Activated CD4-positive, alpha-beta T cell treated with anti-CD3 and anti-CD28 coated beads for 24 hours (primary cell): ENCODE measurements at regions not wholly inside any gene's neighbourhood (a gene's known extent, or its start where the extent isn't known, plus 50 kb on each side); places are given as distances from the start of the nearest gene placed in this dataset.

Experiments used
- DNase-seq, 2 donors: peaks; one replicate each; pipeline ENCODE4 v3.0.0-alpha.2; 2020; ENCODE audit warnings: low read depth in 2 of 2

DNA sequence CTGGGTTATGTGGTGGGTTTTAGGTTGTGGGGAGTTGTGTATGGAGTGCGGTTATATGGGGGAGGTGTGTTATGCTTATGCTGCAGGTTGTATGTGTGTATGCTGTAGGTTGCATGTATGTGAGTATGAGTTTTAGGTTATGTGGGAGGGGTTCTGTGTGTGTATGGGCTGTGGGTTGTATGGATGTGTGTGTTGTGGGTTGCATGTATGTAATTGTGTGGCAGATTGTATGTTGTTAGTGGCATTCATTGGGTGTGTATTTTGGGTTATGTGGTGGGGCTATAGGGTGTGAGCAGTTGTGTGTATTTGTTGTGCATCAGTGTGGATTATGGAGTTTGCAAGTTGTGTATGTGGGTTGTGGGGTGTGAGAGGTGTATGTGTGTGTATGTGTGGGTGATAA, 277.4 kb downstream of the NPIPA8 start:
- DNase-seq, result no peak

- DNase-seq, result no peak
These were observed 281.1 kb downstream of the NPIPA8 start for GRCh38 chr16:18055411-18055916.

- no peak for DNase-seq
These were observed 285.8 kb downstream of the NPIPA8 start for GRCh38 chr16:18050777-18051176.

DNA sequence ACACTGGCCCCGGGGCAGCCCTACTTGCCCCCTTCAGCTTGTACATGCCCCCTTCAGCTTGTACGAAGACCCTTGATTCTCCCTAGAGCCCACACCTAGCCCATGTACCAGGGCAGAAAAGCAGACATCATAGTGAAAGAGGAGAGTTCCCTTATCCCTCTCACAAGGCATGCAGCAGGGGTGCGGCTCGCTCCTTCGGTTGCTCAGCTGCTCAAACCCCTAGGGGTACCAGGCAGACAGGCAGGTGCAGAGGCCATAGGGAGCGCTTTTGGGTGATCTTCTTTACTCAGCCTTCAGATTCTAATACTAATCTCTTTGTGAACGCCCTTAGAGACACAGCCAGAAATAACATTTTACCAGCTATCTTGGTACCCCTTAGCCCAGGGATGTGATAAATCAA, 286.3 kb downstream of the NPIPA8 start:
- DNase-seq, result no peak

DNA sequence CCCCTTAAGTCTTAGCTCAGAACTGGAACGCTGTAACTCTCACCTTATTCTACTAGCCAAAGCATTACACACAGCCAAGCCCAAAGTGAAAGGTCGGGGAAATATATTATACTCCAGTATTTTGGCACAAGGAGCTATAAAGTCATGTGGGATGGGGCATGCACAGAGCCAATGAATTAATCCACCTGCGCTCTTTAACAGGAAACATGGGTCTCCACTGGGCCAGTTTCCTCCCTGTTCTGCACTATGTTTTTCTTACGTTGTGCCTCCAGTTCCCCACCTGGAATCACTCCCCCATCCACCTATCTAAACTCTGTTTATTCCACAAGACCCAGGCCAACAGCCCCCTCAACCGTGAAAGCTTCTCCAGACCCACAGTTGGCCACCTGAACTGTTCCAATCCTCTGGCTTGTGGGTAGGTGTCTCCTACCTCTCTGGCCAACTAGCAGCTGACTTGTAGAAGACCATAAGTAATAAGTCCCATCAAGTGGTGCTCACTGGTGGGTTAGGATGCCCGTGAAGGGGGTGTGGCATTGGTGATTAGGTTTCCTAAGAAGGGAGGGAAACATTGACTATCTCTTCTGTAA, 286.9 kb downstream of the NPIPA8 start:
- no peak for DNase-seq

DNA sequence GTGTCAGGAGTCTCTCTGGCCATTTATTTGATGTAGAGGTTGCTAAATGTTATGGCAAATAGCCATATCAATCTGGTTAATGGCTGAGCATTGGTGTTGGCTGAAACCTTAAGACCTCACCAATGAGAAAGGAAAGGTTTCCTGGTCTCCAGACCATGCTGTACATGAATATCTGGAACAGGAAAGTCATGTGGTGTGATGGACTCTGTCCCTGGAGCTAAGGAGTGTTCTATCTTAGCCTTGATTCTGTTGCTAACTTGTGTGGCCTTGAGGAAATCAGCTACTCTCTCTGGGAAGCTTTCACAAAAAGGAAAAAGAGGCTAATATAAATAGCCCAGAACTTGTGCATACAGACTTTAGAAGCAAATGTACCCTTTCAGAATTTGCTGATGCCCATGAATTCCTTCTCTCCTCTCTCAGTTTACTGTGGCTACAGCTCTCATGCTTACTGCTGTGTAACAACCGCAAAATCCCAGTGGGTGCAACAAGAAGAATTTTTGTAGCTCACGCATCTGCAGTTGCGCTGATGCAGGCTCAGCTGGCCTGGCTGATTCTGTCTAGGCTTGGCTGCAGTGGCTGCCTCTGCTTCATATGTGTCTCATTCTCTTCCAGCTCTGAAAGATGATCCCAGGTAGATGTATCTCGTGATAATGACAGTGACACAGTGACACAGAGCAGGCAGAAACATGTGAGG, 287.5 kb downstream of the NPIPA8 start:
- no peak for DNase-seq

DNA sequence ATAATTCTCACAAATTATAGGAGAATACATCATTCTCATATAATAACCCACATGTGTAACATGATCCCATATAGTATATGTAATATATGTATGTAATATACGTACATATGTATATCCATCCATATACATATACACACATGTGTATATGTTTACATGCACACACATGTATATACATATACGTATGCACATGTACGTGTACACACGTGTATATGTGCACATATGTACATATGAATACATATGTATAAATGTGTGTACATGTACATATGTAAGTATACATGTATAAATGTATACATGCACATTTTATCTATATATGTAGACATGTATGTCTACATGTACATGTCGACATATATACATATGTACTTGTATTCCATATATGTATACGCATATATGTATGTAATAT, 288.8 kb downstream of the NPIPA8 start:
- no peak for DNase-seq

DNA sequence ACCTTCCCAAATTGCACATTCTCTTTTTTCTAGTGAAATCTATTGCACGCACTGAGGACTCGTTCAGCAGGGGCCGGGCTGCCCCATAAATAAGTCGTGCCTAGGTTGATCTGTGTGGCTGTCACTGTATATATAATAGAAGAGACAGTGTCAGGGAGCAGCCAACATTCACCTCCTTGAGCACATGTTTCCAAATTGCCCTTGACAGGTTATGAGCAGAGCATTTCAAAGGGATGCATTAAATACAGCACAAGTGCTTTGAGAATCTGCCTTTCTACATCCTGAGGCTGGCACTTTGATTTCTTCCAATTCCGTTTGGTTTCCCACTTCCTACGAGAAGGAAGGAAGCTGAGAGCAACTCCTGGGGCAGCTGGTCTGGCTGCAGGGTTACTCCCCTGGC, 291.2 kb downstream of the NPIPA8 start:
- no peak for DNase-seq

GRCh38 chr16:18041864-18042834, 294.4 kb downstream of the NPIPA8 start:
- no peak for DNase-seq

- no peak for DNase-seq
These were observed 296.6 kb downstream of the NPIPA8 start for GRCh38 chr16:18039931-18040330.

- DNase-seq, result no peak
These were observed 299.5 kb downstream of the NPIPA8 start for GRCh38 chr16:18037051-18037450.

GRCh38 chr16:18024611-18025010, 311.9 kb downstream of the NPIPA8 start:
- DNase-seq, result no peak

DNA sequence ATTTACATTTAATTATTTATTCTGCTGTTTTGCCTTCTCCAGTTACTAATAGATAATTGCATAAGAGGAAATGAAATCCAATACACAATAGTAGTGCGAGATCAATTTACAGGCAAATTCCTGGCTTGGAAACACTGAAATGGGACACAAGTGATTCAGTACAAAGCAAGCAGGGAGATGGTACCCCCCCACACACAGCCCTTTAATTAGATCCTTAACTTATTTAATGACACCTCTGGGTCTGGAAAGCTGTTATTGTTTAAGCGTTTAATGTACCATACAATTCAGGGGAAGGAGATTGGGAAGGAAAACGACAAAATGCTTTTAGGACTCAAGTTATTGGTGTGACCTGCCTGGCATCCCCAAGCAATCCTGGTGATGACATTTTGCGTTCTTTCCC, 318.2 kb downstream of the NPIPA8 start:
- no peak for DNase-seq

- no peak for DNase-seq
These were observed 322.7 kb downstream of the NPIPA8 start for GRCh38 chr16:18013863-18014262.

GRCh38 chr16:18008356-18008755, 328.2 kb downstream of the NPIPA8 start:
- no peak for DNase-seq

DNA sequence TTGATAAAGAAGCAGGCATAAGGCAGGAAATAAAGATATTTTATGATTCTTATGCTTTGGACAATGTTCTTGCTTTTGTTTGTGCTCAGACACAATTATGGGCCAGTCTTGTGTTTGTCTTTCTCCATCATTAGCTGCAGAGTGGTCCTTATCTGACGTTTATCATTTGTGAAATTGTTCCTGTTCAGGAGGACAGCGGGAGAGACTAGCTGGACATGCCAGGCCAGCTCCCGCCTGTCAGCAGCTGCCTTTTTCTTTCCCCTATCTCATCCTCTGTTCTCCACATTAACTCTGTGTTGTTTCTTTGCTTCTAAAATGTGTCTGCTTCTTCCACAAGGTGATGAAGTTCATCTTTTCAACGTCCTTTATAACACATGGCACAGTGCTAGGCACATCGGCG, 333.5 kb downstream of the NPIPA8 start:
- DNase-seq, result no peak

GRCh38 chr16:17998996-17999395, 337.5 kb downstream of the NPIPA8 start:
- no peak for DNase-seq

DNA sequence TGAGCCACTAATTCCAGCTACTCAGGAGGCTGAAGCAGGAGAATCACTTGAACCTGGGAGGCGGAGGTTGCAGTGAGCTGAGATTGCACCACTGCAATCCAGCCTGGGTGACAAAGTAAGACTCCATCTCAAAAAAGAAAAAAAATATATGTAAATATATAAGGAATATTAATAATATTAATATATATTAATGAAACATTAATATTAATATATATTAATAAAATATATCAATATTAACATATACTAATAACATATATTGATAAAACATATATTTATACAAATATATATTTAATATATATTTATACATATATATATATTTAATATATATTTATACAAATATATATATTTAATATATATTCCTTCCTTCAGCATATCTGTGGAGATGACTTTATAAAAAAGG, 338.0 kb downstream of the NPIPA8 start:
- DNase-seq, result no peak

GRCh38 chr16:17994027-17994426, 342.5 kb downstream of the NPIPA8 start:
- no peak for DNase-seq

DNA sequence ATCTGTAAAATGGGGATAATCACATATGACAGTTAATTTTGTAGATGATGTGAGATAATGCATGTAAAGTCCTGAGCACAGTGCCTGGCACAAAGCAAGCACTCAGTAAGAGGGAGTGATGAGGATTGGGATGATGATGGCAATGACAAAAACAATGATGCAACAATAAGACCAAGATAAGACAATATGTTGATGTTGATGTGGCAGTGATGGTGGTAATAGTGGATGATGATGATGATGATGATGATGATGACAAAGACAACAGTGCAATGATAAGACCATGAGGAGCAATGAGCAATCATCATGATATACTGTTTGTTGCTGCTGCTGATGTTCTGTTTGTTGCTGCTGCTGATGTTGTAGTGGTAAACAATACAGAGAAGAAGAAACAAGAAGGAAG, 344.1 kb downstream of the NPIPA8 start:
- DNase-seq, result no peak

- DNase-seq, result no peak
These were observed 347.3 kb downstream of the NPIPA8 start for GRCh38 chr16:17989255-17989654.

- DNase-seq, result no peak
These were observed 347.7 kb downstream of the NPIPA8 start for GRCh38 chr16:17988839-17989238.

DNA sequence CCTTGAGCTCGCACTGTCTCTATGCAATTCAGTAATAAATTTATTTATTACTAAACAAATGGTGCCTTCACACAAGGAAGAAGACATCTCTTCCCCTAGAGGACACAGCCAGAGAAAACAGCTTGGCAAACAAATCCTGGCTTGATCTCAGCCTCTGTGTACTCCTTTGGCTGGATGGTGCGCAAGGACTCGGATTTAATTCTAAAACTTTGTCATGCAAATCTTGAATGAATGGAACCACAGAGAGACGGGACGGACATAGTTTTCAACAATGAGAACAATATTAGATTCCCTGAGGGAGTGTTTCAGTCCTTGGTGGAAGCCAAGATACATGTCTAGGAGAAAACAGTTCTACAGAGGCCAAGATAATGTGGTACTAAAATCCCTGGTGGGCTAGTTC, 349.5 kb downstream of the NPIPA8 start:
- DNase-seq, result no peak
